NCI-H1694 (cell line): ENCODE measurements at regions not wholly inside any gene's neighbourhood (a gene's known extent, or its start where the extent isn't known, plus 50 kb on each side); places are given as distances from the start of the nearest gene placed in this dataset.

Experiments
- DNase-seq: peaks from one replicate; lab custom pipeline; 2025; lab: John Stamatoyannopoulos, UW

DNA sequence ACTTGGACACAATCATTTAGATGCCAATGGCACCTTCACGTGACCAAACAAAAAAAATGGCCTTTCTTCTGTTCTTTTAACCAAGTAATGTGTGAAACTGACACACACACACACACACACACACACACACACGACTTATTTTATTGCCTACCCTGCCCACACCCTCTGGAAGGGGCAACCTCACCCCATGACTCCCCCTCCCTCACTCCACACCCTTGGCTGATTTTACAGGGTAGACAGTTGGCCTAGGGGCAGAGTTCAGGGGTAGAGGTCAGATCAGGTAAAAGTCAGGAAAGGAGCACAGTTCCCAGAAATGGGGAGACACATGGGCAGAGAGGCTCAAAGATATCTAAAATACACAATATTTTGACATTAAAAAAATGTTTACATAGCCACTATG lies 144.8 kb upstream of the GJB5 start:
- no peak for DNase-seq

DNA sequence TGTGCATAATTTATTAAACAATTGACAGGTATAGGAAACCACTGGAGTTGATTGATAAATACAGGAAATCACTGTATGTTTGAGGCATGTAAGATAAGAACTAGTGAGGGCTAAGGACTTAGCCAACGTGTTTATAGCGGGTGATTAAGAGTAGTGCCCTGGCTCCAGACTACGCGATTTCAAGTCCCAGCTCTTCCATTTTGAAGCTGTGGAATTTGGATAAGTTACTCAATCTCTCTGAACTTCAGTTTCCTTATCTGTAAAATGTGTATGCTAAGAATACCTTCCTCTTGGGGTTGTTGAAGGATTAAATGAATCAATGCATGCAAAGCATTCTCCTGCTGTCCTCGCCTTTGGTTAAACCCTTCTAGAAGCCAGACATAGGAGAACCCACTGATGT lies 143.3 kb upstream of the GJB5 start:
- DNase-seq = no peak

DNA sequence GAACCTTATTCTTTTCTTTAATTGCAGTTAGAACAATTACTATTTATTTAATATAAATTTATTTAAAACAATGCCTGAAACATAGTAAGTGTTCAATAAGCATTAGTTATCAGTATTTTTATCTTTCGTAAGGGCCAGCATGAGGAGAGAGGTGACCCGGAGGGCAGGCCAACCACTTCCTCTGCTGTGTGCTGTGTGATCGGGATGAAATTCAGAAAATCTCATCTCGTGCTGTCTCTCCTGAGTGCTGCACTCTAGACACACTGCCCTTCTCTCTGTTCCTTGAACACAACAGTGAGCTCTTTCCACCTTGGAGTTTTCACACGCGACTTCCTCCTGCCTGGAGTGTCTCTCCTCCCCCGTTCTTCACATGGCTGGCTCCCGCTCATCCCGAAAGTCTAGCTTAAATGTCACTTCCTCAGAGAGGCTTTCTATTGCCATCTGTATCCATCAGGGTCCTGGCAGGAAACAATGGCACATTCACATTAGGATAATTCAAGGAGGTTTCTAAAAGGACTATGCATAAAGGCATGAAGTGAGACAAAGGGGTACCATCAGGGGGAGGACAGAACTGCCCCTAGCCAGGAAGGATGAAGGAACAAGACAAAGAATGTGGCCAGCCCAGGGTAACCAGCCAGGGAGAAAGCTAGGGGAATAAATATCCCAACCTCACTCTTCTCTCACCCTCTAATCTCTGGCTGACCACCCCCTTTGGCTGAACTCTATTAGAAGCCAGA lies 142.6 kb upstream of the GJB5 start:
- no peak for DNase-seq

DNA sequence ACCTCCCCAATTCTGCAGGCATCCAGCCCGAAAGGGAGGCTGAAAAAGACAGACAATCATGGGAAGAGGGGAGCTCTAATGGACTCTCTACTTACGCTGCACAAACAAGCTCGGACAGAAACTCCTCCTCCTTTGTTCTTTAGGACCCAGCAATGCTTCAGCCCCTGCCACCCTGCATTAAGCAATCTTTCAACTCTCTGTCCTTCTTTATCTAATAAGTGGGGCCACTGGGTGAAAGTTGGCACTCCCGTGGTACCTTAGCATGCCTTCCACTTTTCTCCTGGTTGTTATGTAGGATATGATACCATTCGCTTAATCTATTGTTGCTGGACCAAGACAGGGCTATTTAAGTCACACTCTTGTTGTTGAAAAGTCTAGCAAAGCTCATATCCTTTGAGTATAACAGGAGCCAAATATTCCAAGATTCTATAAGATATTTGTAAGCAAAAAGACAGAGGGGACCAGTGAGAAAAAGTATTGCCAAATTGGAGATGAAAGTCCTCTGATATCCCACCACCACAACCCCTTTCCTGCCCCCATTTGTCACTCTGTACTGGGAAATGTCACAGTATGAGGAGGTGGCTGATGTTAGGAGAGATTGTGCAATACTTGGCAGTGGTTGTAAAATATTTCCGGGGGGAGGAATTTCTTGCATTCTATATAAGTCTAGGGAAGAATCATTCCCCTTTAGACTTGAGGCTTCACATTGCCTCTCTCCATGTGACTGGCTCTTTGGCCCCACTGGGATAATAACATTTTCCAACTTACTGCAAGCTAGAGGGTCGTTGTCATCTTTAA lies 137.3 kb upstream of the GJB5 start:
- no peak for DNase-seq

DNA sequence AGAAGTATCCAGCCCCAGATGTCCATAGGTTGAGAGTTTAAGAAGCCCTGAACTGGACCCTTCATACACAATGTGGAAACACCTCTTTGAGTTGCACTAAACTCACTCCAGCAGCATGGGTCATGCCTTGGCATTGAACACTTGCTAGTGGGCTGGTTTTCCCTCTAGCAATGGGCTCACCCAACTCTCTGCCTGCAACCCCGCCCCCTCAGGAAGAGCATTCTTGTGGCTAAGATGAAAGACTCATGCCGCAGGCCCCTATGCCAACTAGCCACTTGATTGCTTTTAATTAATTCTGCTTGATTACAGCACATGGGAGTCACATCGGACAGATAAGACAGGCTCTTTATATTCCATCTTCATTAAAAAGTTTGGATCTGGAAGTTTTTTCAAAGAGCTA lies 136.5 kb upstream of the GJB5 start:
- DNase-seq = no peak

DNA sequence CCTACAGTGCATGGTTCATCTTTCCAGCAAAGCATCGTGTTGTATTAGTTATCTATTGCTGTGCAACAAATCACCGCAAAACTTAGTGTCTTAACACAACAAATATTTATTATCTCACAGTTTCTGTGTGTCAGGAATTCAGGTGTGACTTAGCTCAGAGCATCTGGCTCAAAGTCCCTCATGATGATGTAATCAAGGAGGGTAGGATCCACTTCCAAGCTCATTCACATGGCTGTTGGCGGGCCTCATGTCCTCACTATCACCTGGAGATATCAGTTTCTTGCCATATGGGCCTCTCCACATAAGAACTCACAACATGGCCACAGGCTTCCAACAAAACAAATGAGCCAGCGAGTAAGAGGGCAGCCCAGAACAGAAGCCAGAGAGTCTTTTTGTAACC lies 135.6 kb upstream of the GJB5 start:
- no peak for DNase-seq

DNA sequence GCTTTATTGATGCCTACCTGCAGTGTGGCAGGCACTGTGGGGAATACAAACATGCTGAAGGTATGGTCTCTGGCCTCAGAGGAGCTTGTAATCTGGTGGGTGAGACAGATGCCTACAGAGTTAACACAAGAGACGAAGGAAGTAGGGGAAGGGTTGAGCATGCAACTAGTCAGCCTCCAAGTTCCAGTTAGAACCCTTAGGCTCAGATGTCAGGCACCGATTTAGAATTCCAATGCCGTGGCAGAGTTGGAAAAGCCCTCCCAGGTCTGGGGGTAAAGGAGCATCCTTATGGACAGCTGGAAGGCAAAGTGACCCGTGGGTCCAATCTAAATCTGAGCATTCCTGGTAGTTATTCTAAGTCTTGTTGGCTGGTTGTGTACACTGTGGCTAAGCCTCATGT lies 132.9 kb upstream of the GJB5 start:
- DNase-seq = no peak

DNA sequence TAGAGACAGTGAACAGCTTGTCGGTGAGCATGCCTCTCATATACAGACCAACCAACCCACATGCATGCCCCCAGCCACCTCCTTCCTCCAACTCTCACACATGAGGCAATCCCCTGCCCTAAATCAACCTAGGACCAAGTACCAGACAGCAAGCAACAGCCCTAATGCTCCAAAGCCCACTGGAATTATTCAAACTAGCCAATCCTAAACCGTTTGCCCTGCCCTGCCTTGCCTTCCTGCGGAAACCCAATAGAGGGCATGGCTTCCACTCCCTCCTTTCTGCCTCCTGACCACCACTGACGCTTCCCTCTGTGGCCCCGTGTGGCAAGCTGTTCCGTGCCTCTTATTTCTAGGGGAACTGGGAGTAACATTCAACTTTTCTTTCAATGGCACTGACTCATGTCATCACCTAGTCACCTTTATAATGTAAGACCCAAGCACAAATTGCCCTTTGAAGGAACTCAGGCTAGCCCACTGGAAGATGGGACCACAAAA lies 129.3 kb upstream of the GJB5 start:
- DNase-seq = no peak

DNA sequence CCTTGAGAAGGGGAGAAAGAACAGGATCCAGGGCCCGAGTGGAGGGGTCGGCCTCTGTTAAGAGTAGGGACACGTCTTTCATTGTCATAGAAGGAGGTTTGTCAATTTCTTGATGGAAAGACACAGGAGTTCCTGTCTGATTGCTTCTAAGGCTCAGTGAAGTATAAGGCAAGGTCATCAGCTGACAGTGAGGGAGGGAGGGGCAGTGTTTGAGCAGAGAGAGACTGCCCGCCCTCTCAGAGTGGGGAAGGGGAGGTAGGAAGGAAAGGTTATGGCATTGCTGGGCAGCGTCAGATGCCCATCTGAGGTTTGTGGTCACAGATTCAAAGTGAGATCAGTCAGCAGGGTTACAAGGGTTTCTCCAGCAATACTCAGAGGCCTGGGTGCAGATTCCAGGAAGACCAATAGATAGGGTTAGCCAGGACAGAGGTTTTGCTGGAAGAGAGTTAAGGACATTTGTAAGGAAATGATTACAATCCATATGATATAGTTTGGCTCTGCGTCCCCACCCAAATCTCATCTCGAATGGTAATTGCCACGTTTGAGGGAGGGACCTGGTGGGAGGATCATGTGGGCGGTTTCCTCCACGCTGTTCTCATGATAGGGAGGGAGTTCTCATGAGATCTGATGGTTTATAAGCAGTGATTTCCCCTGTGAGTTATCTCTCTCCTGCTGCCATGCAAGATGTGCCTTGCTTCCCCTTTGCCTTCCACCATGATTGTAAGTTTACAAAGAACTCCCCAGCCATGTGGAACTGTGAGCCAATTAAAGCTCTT lies 127.2 kb upstream of the GJB5 start:
- DNase-seq = no peak

DNA sequence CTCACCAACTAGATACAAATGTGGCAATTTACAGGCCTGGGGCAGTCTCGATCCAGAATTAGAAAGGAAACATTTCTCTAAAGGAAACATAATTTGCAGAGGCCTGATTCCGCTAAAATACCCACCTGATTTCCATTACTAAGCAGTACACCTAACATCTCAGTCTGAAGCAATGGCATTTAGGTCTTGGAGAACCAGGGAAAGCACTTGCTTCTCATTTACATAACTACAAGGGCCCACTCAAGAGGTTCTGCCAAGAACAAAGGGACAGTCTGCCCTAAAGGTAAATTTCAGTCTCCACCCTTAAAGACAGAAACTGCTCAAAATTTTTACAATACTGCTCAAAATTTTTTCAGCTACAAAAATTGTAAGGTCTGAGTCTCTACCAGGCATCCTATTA lies 123.7 kb upstream of the GJB5 start:
- no peak for DNase-seq

DNA sequence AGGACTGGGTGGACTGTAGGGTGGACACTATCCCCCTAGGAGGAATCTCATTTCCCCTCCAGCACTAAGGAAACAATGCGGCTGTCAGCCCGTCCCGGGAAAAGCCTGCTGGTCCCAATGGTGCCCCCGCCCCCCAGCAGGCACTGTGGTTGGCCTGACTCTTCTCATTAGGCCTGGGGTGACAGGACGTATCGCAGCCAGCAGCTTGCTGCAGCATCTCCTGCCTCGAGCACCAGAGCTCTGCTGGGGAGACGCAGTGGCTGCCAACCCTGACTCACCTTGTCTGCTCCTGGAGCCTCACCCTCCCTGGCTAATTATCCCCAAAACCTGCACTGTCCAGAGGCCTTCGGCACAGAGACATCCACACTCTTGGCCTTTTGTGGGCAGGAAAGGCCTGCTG lies 115.1 kb upstream of the GJB5 start:
- DNase-seq = no peak

DNA sequence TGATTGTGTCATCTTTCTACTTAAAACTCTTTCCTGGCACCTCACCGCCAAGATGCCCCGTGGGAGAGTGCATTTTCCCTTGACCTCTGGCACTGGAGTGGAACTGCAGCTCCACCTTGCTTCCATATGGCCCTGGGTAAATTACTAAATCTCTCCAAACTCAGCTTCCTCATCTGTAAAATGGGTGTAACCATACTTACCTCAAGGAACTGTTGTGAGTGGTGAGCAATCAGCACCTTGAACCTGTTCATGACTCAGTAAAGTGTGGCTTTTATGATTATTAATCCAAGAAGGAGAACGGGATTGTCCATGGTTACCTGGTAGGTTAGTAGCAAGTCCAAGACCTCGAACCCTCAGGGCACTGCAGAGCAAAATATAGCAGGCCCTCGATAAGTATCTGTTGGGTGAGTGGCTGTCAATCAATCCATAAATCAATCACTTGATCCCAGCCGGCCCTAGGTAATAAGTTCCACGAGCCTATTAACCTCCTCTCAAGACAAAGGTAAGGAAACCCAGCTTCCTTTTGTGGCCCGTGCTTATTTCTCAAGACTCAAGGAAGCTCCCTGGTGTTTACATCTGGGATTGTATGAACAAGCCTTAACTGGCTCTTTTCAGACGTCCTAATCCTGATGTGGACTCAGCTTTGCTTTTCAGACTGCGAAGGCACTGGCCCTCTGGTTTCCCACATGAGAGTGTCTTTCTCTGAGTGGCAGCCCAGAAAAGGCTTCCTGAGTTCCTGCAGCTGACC lies 114.0 kb upstream of the GJB5 start:
- no peak for DNase-seq

DNA sequence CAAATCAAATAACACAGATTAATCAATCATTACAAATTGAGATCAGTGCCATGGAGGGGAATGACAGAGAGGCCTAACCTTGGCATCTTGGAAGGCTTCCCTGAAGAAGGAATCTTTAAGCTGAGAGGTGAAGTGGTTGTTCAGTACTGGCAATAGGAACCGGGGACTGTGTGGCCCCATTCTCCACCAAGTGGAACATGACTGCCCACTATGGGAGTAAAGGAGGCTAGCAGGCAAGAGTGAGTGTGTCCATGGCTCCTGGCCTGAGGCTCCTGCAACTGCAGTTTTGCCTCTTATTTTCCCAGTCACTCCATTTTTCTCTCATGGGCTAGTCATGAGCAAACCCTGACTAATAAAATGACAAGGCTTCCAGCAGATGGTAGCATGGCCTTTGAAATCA lies 112.2 kb upstream of the GJB5 start:
- no peak for DNase-seq

DNA sequence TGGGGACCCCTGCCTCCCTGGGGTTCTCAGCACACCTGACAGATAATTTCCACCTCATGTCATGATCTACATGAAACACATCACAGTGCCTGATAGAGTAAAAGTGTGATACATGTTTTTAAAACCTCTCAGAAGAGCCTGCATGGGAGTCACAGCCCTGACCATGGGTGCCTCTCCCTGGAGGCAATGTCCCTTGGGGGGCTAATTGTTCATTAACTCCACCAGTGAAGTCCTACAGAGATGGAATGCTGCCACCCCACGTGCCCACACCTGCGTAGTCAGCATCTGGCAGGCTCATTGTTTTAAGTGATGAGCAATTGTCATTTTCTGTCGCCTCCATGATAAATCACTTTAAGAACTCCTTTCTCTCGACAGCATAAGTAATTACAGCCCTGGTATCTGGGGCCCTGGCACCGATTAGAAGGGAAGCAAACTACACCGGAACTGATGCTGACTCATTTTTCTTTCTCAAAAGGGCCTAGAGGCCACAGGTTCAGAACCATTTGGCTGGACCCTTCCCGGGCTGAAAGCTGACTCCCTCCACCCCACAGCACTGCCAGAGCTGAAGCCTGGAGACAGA lies 109.6 kb upstream of the GJB5 start:
- no peak for DNase-seq

DNA sequence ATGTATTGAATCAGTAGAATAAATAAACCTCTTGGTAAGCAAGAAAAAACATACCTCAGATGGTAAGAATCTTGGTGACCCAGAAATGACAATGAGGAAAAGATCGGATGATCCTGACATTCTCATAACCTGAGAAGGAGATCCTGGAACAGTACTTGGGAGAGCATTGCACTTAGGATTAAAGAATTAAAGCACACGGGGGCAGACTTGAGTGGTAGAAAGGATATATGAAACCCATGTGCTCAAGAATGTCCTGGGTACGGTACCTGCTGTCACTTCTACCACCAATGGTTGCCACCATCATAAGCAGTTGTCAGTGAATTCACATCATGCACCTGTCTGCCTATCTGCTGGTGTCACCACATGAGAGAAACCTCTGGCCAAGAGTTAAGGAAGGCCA lies 108.9 kb upstream of the GJB5 start:
- DNase-seq = no peak

DNA sequence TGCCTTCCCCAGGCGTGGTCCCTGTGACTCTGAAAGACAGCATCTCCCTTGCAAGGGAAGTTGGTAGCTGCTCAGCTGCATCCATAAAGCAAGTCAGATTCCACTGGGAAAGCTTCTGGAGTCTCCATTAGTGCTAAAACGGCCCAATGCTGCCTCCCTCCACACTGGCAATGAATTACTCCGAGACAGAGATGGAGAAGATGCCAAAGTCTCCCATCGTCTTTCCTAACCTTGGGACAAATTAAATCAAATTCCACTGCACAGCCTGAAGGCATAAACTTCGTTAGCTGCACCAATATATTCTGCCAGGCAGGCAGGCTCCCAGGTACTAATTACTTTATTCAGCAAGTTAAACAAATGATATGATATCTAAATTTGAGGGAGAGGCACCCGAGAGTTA lies 106.3 kb upstream of the GJB5 start:
- DNase-seq = no peak

DNA sequence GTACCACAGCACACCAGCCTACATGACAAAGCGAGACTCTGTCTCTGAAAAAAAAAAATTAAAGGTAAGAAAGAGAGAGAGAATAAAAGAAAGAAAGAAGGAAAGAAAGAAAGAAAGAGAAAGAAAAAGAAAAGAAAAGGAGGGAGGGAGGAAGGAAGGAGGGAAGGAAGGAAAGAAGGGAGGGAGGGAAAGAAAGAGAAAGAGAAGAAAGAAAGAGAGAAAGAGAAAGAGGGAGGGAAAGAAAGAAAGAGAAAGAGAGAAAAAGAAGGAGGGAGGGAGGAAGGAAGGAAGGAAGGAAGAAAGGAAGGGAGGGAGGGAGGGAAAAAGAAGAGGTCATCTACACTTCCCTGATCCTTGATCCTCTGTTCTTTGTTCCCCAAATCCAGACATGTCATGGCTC lies 104.8 kb upstream of the GJB5 start:
- no peak for DNase-seq

DNA sequence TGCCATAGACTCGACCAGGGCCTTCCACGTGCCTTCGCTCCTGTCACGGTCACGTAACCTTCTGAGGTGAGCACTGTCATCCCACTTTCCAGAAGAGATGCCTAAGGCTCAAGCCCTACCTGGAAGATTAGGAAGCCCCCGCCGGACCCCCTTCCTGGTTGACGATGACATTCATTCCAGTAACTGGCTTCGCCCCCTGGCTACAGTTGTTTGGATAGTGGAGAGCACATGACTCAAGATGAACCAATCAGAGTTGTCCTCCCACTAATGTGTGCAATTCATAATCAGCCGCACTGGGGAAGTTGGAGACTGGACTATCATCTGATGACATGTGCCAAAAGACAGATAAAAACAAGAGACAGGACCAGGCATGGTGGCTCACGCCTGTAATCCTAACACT lies 104.0 kb upstream of the GJB5 start:
- no peak for DNase-seq

DNA sequence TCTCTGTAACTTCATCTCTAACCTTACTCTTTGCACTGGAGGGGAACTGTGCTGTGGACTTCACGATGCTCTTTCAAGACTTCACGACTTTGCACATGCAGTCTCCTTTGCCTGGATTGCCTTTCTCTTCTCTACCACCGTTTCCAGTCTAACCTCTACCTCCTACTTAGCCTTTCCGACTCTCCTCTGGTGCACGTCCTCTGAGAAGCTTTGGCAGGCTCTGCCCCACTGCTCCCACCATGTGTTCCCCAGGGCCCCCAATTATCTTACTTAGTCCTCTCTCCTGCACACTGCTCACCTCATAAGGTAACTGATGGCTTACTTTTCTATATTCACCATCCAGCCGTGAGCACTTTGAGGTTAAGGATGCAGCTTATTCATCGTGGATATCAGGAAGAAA lies 101.7 kb upstream of the GJB5 start:
- DNase-seq = no peak

DNA sequence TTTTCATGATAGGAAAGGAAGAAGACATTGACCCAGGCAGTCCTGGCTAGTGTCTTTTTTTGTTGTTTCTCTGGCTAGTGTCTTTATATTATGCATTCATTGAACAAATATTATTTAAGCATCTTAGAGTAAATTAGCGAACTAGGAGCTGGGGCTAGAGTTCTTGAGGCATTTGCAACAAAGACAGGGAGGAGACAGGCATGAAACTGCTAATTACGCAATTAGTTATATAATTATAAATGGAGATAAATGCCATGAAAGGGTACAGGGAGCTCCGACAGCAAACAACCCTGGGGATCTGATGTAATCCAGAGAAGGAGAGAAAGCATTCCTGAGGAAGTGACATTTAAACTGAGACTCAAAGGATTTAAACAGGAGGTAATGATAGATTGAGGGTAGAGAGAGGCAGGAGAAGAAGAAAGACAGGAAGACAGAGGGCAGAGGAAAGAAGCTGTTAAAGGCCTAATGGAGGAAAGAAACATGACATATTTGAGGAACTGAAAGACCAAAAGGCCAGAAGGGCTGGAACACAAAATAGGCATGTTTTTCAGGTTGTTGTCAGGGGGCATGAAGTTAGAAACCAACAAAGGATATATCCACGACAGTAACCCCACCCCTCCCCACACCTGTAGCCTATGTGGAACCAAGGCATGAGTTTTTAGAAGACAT lies 99.5 kb upstream of the GJB5 start:
- DNase-seq = no peak

DNA sequence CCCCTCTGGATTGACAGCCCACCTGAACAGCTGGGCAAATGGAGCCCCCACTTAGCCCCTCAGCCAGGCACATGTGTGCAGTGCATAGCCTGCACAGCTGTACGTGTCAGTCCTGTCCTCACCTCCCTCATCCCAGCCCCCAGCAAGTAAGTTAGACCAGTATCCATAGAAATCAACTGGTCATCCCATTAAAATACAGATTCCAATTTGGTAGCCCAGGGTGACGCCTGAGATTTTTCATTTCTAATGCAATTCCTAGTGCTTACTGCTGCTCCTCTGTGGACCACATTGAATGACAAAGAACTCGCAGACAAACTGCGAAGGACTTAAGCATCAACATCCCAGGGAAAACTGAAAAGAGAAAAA lies 99.0 kb upstream of the GJB5 start:
- DNase-seq = no peak
